Muscle of leg (tissue), 3 donors: ENCODE measurements at regions not wholly inside any gene's neighbourhood (a gene's known extent, or its start where the extent isn't known, plus 50 kb on each side); places are given as distances from the start of the nearest gene placed in this dataset.

Source experiments
- DNase-seq: peaks from one replicate; pipeline ENCODE4 v3.0.0; 2013
- H3K27ac ChIP-seq: one replicate; pipeline ENCODE4 v1.5.1; 2013; ENCODE audit warnings: mild to moderate bottlenecking, low read length, control low read depth
- H3K27me3 ChIP-seq: one replicate; pipeline ENCODE4 v1.6.1; 2013; ENCODE audit warnings: low read length; ENCODE audit not compliant: control insufficient read depth, insufficient read depth
- H3K36me3 ChIP-seq: one replicate; pipeline ENCODE4 v1.6.1; 2013; ENCODE audit warnings: low read length; ENCODE audit not compliant: control insufficient read depth, insufficient read depth
- H3K4me1 ChIP-seq: one replicate; pipeline ENCODE4 v1.6.1; 2013; ENCODE audit warnings: low read length; ENCODE audit not compliant: control insufficient read depth, insufficient read depth
- H3K4me3 ChIP-seq: one replicate; pipeline ENCODE4 v1.5.1; 2013; ENCODE audit warnings: low read length, control low read depth
- H3K9me3 ChIP-seq: replicated peaks from 2 replicates; pipeline ENCODE4 v1.6.1; 2013; ENCODE audit warnings: low read depth, low read length; ENCODE audit not compliant: control insufficient read depth
- WGBS: methylation state at CpG from one replicate; pipeline ENCODE4 v1.1.5; 2013; ENCODE audit warnings: missing lambda C conversion rate; ENCODE audit not compliant: insufficient coverage; 5-methylcytosine and 5-hydroxymethylcytosine counted together

GRCh38 chr1:162912061-162912667, 51.2 kb upstream of the CCDC190 start:
- Histone ChIP-seq H3K4me3 (no peak overlapping the region), H3K9me3 (peaks cover 2% of the 10 kb centered on the region), H3K4me1 (no peaks in the 10 kb centered on the region), H3K27ac (no peak overlapping the region), H3K27me3 (no peaks in the 10 kb centered on the region), H3K36me3 (no peaks in the 10 kb centered on the region)
- no peak for DNase-seq
- WGBS, result no CpG with 5 or more reads among the region's 1 CpG
